Ammon's horn (tissue), 1 donor: ENCODE measurements at regions not wholly inside any gene's neighbourhood (a gene's known extent, or its start where the extent isn't known, plus 50 kb on each side); places are given as distances from the start of the nearest gene placed in this dataset.

Experiments used
- DNase-seq: peaks from one replicate; pipeline ENCODE4 v3.0.0-alpha.2; 2016; ENCODE audit warnings: low spot score

DNA sequence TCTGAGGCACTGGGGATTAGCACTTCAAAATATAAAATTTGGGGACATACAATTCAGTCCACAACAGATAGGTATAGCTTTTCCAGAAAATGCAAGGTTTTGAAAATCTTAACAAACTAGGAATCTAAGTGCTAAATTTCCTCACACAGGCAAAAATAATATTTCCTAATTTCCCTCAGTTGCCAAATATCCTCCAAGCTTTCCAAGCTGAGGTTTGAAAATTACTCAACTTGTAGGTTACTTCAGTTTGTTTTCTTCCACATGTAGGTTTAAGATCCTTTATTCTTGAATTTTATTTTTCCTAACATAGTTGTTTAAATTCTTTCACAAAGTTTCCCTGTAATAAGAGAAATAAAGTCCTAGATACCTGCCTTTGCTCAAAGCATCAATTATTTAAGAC, 192.9 kb upstream of the NRXN1 start:
- no peak for DNase-seq

DNA sequence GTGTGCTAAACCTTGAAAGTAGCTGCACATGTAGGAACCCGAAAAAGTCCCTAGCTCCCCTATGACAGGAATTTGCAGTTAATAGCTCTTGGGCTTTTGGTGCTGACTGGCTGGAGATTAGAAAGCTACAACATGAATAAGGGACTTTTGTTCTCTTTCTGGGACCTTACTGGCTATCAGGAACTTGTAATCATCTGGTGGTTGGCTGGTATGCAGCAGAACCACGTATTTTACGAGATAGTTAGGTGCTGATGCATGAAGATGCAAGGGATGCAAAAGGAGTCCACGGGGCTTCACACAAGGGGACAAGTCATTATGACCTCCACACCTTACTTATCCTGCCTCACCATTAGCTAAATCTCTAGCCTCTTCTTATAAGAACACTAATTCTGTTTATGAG, 190.2 kb upstream of the NRXN1 start:
- DNase-seq = no peak

- no peak for DNase-seq
Measured at GRCh38 chr2:51220606-51221005, 188.7 kb upstream of the NRXN1 start.

- no peak for DNase-seq
Measured at GRCh38 chr2:51220080-51220479, 188.1 kb upstream of the NRXN1 start.

GRCh38 chr2:51219468-51219867, 187.5 kb upstream of the NRXN1 start:
- no peak for DNase-seq

DNA sequence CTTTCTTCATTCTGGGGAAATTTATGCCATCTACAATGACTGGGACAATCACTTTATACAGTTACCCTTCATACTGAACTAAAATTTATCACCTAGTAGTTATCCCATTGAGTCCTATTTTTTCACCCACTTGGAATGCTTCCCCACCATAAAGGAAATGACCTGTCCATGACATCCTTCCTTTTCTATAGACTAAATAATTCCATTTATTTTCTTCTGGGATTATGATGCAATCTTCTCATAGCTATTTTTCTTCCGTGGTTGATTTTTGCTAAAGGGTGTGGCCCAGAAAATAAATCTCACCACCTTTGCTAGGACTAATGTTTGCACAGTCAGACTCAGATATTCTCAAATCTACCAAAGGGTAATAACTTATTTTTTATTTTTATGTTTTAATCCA, 186.1 kb upstream of the NRXN1 start:
- no peak for DNase-seq

DNA sequence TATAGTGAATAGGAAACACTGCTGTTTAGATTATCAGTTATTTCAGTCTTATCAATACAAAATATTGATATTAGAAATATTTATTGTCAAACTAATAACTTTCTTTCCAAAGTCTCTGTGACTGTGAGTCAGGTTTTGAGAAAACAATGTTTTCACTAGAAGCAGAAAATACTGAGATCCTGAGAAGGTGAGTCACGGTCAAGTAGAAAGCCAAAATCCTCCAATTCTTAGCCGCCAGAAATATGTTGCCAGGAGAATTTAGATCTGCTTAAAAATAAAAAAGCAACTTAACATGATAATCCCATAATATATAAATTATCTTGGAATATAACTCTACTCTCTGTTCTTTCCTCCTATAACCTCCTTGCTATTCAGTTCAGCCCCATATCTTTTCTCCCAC, 181.9 kb upstream of the NRXN1 start:
- no peak for DNase-seq

DNA sequence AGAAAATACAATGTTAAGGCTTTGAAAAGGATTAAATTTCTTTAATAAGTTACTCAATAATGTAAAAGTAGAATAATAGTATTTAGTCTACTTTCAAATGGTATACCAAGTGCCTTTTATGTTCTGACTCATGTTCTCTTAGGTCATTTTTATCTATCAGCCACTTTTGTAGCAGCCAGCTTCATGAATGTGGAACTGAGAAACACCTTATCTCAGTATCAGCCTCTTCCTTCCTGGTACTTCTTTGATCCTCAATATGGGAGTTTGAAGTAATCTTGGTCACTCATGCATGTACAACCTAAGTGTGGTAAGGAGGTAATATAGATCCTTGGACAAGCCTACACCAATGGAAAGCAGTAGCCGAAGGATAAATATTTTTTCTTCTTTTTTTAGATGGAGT, 180.4 kb upstream of the NRXN1 start:
- no peak for DNase-seq

- no peak for DNase-seq
Measured at GRCh38 chr2:51208521-51208920, 176.6 kb upstream of the NRXN1 start.

- no peak for DNase-seq
Measured at GRCh38 chr2:51201295-51201694, 169.4 kb upstream of the NRXN1 start.

GRCh38 chr2:51194656-51195055, 162.7 kb upstream of the NRXN1 start:
- no peak for DNase-seq

- DNase-seq = no peak
Measured at GRCh38 chr2:51170273-51170672, 138.3 kb upstream of the NRXN1 start.

- DNase-seq = no peak
Measured at GRCh38 chr2:51165534-51166260, 133.8 kb upstream of the NRXN1 start.

- DNase-seq = no peak
Measured at GRCh38 chr2:51158251-51158650, 126.3 kb upstream of the NRXN1 start.

DNA sequence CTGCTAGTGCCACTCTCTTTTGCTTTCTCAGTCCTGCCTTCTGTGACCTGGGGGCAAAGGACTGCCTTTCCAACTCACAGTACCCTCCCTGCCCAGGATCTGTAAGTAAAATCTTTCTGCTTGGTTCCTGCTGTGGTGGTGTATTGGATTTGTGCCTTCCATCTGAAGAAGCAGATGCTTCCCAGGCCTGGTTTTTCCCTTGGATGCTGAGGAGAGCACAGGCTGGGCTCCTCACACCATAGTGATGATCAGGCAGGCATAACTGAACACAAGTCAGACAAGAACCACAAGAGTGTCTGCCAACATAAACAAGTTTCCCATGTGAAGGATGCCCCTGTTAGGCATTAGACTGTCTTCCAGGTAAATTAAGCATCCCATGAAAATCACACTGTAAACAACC, 121.3 kb upstream of the NRXN1 start:
- DNase-seq = peak; percentile 7

GRCh38 chr2:51151490-51152140, 119.7 kb upstream of the NRXN1 start:
- no peak for DNase-seq

DNA sequence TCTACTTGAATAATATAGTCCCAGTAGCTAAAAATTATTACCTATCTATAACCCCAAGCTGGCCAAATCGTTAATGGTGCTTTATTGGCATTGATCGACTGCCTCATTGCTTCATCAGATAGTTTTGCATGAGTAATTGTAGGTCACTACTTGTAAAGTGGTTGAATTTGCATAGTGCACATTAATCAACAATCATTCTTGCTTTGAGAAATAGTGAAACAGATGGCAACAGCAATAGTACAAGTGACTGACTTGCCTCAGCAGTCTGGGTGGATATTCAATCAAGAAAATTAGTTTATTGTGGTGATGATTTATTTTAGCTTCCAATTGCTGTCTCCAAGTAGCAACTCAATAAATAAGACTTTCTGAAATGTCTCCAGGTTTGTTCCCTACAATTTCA, 117.8 kb upstream of the NRXN1 start:
- peak; percentile 11 for DNase-seq

DNA sequence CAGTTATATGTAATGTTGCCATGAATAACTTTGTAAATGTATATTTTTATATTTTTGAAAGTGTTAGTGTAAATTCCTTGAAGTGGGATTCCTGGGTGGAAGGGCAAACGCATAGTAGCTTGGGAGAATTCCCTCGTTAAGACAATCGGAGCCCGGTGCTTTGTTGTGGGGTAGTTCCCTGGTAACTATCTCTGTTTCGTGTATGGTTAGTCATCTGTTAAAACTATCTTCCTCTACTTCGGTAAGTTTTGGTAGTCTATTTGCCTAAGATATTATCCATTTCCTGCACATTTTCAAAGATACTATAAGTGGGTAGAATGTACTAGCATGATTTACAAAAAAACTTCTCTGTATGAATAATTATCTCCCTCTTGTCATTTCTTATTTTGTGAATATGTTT, 113.8 kb upstream of the NRXN1 start:
- DNase-seq = no peak

DNA sequence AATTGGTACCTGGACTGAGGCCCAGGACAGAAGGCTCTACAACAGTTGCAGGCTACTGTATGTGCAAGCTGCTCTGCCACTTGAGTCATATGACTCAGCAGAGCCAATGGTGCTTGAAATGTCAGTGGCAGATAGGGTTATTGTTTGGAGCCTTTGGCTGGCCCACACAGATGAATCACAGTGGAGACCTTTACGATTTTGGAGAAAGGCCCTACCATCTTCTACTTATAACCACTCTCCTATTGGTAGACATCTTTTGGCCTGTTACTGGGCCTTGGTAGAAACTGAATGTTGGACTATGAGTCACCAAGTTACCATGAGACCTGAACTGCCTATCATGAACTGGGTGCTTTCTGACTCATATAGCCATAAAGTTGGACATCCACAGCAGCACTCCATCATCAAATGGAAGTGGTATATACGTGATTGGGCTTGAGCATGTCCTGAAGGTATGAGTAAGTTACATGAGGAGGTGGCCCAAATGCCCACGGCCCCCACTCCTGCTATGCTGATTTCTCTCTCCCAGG, 88.9 kb upstream of the NRXN1 start:
- DNase-seq = no peak

DNA sequence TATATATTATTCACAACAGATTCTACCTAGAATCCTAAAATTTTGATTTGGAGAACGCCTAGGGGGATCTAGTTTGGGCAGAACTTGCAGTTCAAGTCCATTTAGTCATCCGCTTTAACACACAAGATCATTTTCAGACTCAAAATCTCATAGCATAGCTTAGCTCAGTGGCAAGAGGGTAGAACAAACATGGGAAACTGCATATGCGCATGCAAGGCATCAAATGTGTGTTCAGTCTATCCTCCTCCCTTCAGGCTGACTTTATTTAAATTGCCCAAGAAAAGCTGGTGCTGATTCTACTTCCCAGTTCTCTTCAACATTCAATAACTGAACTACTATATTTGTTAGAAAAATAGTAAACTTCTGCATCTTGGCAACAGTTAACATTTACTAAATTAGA, 79.6 kb upstream of the NRXN1 start:
- DNase-seq = no peak

GRCh38 chr2:51108794-51109193, 76.9 kb upstream of the NRXN1 start:
- no peak for DNase-seq

DNA sequence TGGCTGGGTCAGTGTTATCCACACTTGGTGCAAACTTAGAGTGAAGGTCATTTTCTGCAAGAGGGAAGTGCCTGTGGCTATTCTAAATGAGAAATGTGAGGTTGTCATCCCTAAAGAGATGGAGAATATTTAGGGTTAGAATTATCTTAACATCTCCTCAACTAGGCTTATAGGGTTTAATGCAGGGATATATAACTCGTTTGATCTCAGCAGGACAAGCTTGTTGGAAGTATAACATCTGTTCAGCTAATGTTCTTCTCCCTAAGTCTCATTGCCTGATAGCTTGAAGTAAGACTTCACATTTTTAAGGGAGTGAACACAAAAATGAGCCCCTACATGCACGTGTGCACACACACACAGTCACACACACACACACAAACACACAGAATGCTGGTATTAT, 75.9 kb upstream of the NRXN1 start:
- no peak for DNase-seq

- no peak for DNase-seq
Measured at GRCh38 chr2:51105811-51106210, 73.9 kb upstream of the NRXN1 start.

- DNase-seq = no peak
Measured at GRCh38 chr2:51103205-51103604, 71.3 kb upstream of the NRXN1 start.
